HUES64 (cell line): ENCODE measurements at regions not wholly inside any gene's neighbourhood (a gene's known extent, or its start where the extent isn't known, plus 50 kb on each side); places are given as distances from the start of the nearest gene placed in this dataset.
"Not testable (repeated sequence)": the region's sequence is repeated elsewhere in the genome, so short reads cannot be mapped to it uniquely, and the experiment has no call there.

ENCODE experiments used
- H3K27ac ChIP-seq: 2 replicates; pipeline ENCODE4 v1.7.0; 2013; ENCODE audit warnings: low read depth, low read length, inconsistent platforms
- H3K27me3 ChIP-seq: 2 replicates; pipeline ENCODE4 v1.6.1; 2013; ENCODE audit warnings: mild to moderate bottlenecking, low read length; ENCODE audit not compliant: insufficient read depth
- H3K36me3 ChIP-seq: 2 replicates; pipeline ENCODE4 v1.6.1; 2013; ENCODE audit warnings: mild to moderate bottlenecking, low read length; ENCODE audit not compliant: insufficient read depth
- H3K4me1 ChIP-seq: 2 replicates; pipeline ENCODE4 v1.6.1; 2013; ENCODE audit warnings: mild to moderate bottlenecking, low read length, moderate library complexity; ENCODE audit not compliant: insufficient read depth
- H3K4me3 ChIP-seq: 2 replicates; pipeline ENCODE4 v1.5.1; 2013; ENCODE audit warnings: mild to moderate bottlenecking, low read length, moderate library complexity
- H3K9ac ChIP-seq: 2 replicates; pipeline ENCODE4 v1.6.1; 2013; ENCODE audit warnings: mild to moderate bottlenecking, low read depth, low read length
- H3K9me3 ChIP-seq: 2 replicates; pipeline ENCODE4 v1.6.1; 2013; ENCODE audit warnings: low read depth, low read length; ENCODE audit not compliant: insufficient read depth
- WGBS: fragments of 150-250, 120-280 bp; methylation state at CpG from one replicate; pipeline ENCODE4 v1.1.7; 2013; ENCODE audit warnings: missing lambda C conversion rate; 5-methylcytosine and 5-hydroxymethylcytosine counted together

GRCh38 chr4:124943145-124943889 is 230.8 kb upstream of the ANKRD50 start:
- H3K4me3 ChIP-seq, result no peak overlapping the region
- no peak overlapping the region for H3K27ac ChIP-seq
- no peaks in the 10 kb centered on the region for H3K9me3 ChIP-seq
- no peaks in the 10 kb centered on the region for H3K27me3 ChIP-seq
- H3K36me3 ChIP-seq, result no peaks in the 10 kb centered on the region
- peaks cover 6% of the 10 kb centered on the region; the same call in 1 of the 2 replicates for H3K4me1 ChIP-seq
- no peak overlapping the region for H3K9ac ChIP-seq
- WGBS, result 96% methylated on average over 10 of the region's 11 CpGs

- no peaks in the 10 kb centered on the region for H3K9me3 ChIP-seq
- H3K4me1 ChIP-seq, result peaks cover 12% of the 10 kb centered on the region
- no peak overlapping the region for H3K4me3 ChIP-seq
- H3K36me3 ChIP-seq, result no peaks in the 10 kb centered on the region
- WGBS, result 94% methylated on average over 2 of the region's 3 CpGs
- H3K9ac ChIP-seq, result no peak overlapping the region
- H3K27ac ChIP-seq, result no peak overlapping the region
- no peaks in the 10 kb centered on the region for H3K27me3 ChIP-seq
These were observed 228.7 kb upstream of the ANKRD50 start for GRCh38 chr4:124941267-124941666.

DNA sequence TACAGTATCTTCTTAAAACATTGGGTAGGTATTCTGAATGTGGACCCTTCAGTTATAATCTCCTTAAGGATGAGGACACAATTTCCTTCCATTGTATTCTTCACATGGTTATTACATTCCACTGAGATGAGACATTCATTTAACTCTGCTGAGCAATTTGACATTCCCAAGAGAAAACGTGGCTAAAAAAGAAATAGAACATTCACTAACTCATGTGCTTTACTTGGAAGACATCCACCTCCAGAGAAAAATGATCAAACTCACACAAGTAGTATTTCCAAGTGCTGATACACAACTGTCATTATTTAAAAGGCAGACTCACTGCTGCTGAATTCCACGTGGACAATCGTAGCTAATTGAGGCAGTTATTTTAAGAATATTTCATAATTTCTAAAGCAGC is 227.9 kb upstream of the ANKRD50 start:
- H3K27me3 ChIP-seq, result no peaks in the 10 kb centered on the region
- no peak overlapping the region for H3K9ac ChIP-seq
- WGBS, result 72% methylated on average over 1 of the region's 3 CpGs
- peaks cover 12% of the 10 kb centered on the region for H3K4me1 ChIP-seq
- no peaks in the 10 kb centered on the region for H3K36me3 ChIP-seq
- H3K4me3 ChIP-seq, result no peak overlapping the region
- no peak overlapping the region for H3K27ac ChIP-seq
- no peaks in the 10 kb centered on the region for H3K9me3 ChIP-seq

DNA sequence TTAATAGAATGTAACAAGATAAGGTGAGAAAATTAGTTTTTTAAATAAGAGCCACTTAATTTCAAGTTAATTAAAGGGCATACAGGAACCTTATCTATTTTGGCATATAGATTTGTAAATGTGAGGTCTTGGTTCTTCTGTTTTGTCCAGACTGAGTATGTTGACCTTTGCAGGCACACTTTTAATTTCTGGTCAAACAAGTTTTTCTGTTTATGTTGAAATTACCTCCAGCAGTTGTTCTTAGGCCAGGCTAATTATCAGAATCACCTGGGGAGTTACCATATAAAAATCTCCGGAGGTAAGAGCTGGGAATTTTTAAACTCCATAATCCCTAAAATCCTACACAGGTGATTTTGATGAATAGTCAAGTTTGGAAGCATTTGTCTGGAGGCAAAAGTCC is 227.4 kb upstream of the ANKRD50 start:
- Histone ChIP-seq H3K36me3 (no peaks in the 10 kb centered on the region), H3K27ac (no peak overlapping the region), H3K4me1 (peaks cover 12% of the 10 kb centered on the region), H3K27me3 (no peaks in the 10 kb centered on the region), H3K4me3 (no peak overlapping the region), H3K9me3 (no peaks in the 10 kb centered on the region), H3K9ac (no peak overlapping the region)
- no CpG with 5 or more reads among the region's 1 CpG for WGBS

GRCh38 chr4:124938836-124939235 is 226.3 kb upstream of the ANKRD50 start:
- Histone ChIP-seq H3K4me1 (peaks cover 12% of the 10 kb centered on the region), H3K27me3 (no peaks in the 10 kb centered on the region), H3K27ac (no peak overlapping the region), H3K4me3 (no peak overlapping the region), H3K36me3 (no peaks in the 10 kb centered on the region), H3K9me3 (no peaks in the 10 kb centered on the region), H3K9ac (no peak overlapping the region)
- 100% methylated on average over 1 of the region's 1 CpG for WGBS

DNA sequence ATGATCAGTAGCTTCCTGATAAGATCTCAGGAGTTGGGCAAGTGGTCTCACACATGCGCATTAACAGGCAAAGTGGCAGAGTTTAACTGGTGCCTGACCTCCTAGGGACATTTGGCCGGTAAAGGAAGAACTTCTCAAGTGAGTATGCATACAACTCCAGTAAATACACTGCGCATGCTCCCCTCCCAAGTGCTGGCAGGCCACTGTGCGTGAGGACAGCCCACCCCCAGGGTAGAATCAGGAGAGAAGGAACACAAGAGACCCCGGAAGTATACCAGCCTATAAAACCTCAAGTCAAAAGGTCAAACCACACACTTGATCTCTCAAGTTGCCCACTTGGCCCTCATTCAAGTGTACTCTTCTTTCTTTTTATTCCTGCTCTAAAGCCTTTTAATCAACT is 225.5 kb upstream of the ANKRD50 start:
- Histone ChIP-seq H3K27ac (no peak overlapping the region), H3K4me3 (no peak overlapping the region), H3K27me3 (no peaks in the 10 kb centered on the region), H3K4me1 (peaks cover 12% of the 10 kb centered on the region), H3K9me3 (no peaks in the 10 kb centered on the region), H3K36me3 (no peaks in the 10 kb centered on the region), H3K9ac (no peak overlapping the region)
- WGBS, result 77% methylated on average over 5 of the region's 5 CpGs

DNA sequence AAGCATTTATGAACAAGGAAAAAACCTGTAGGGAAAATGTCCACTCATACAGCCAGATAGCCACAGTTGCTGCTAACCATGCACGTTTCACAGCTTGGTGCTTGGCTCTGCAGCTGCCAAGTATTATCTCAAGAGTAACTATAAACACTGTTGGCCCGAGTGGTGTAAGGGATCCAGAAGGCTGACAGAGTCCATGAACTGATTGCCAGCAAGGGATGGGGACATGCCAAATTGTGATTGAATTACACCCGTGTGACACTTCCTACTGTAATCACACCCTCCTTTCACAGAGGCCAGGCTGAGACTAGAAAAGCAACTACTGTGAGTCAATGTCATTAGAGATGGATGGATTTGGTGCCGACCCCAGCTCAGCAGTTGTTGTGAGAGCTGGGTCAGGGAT is 223.9 kb upstream of the ANKRD50 start:
- H3K4me1 ChIP-seq, result peaks cover 18% of the 10 kb centered on the region
- no peak overlapping the region for H3K4me3 ChIP-seq
- WGBS, result 87% methylated on average over 4 of the region's 4 CpGs
- H3K9ac ChIP-seq, result no peak overlapping the region
- no peak overlapping the region for H3K27ac ChIP-seq
- H3K27me3 ChIP-seq, result no peaks in the 10 kb centered on the region
- no peaks in the 10 kb centered on the region for H3K9me3 ChIP-seq
- H3K36me3 ChIP-seq, result no peaks in the 10 kb centered on the region

DNA sequence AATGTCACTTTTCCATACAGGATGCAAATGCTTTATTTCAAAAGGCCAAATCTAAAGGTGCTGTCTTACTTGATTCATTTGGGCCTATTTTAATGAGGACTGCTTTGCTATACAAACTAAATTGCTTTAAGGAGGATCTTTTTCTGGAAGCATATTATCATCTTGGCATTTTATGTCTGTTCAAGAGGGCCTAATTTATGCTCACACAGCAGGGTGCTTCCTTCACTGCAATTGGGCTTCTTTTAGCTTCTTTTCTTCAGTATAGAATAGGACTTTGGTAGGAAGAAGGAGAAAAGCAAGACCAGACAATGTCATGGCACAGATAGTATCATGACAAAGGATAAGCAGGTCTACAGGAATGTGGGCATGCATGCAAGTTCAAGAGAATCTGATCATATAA is 222.4 kb upstream of the ANKRD50 start:
- H3K36me3 ChIP-seq, result no peaks in the 10 kb centered on the region
- peaks cover 15% of the 10 kb centered on the region for H3K4me1 ChIP-seq
- H3K9me3 ChIP-seq, result no peaks in the 10 kb centered on the region
- no peak overlapping the region for H3K9ac ChIP-seq
- H3K27me3 ChIP-seq, result no peaks in the 10 kb centered on the region
- H3K4me3 ChIP-seq, result no peak overlapping the region
- H3K27ac ChIP-seq, result no peak overlapping the region

GRCh38 chr4:124933521-124933920 is 221.0 kb upstream of the ANKRD50 start:
- Histone ChIP-seq H3K9ac (no peak overlapping the region), H3K27me3 (no peaks in the 10 kb centered on the region), H3K9me3 (no peaks in the 10 kb centered on the region), H3K36me3 (no peaks in the 10 kb centered on the region), H3K4me1 (peaks cover 15% of the 10 kb centered on the region), H3K4me3 (no peak overlapping the region), H3K27ac (no peak overlapping the region)
- 91% methylated on average over 2 of the region's 2 CpGs for WGBS

GRCh38 chr4:124932447-124932846 is 219.9 kb upstream of the ANKRD50 start:
- no CpG with 5 or more reads among the region's 1 CpG for WGBS
- Histone ChIP-seq H3K27me3 (no peaks in the 10 kb centered on the region), H3K27ac (no peak overlapping the region), H3K9ac (no peak overlapping the region), H3K36me3 (no peaks in the 10 kb centered on the region), H3K4me1 (peaks cover 11% of the 10 kb centered on the region), H3K4me3 (no peak overlapping the region), H3K9me3 (no peaks in the 10 kb centered on the region)

DNA sequence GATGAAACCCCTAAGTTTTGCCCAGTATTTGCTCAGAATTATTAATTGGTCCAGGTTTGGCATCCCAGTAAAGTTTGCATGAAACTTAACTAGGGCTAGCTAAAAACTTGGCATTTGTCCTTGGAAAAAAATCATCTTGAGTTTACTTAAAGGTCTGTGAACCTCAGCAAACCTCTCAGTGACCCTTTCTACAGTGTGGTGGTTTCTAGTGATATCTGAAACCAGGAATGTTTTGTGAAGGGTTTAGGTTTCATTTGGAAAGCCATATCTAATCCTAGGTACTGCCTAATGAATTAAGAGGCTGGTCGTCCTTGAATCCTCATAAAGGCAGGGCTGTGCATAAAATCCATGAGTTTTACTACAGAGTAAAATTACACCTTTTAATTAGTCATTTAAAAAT is 218.5 kb upstream of the ANKRD50 start:
- H3K36me3 ChIP-seq, result no peaks in the 10 kb centered on the region
- H3K4me3 ChIP-seq, result no peak overlapping the region
- no peaks in the 10 kb centered on the region for H3K9me3 ChIP-seq
- 83% methylated on average over 1 of the region's 1 CpG for WGBS
- H3K9ac ChIP-seq, result no peak overlapping the region
- no peak overlapping the region for H3K27ac ChIP-seq
- peaks cover 8% of the 10 kb centered on the region for H3K4me1 ChIP-seq
- no peaks in the 10 kb centered on the region for H3K27me3 ChIP-seq

DNA sequence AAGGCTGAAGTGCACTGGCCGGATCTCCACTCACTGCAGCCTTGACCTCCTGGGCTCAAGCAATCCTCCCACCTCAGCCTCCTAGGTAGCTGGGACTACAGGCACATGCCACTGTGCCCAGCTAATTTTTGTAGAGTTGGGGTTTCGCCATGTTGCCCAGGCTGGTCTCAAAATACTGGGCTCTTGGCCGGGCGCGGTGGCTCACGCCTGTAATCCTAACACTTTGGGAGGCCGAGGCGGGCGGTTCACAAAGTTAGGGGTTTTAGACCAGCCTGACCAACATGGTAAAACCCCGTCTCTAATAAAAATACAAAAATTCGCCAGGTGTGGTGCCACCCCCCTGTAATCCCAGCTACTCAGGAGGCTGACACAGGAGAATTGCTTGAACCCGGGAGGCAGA is 210.2 kb upstream of the ANKRD50 start:
- not testable (repeated sequence) for H3K27ac ChIP-seq, H3K27me3 ChIP-seq, H3K9ac ChIP-seq, H3K9me3 ChIP-seq, H3K4me3 ChIP-seq, H3K4me1 ChIP-seq, H3K36me3 ChIP-seq
- 97% methylated on average over 12 of the region's 12 CpGs for WGBS
